Keratinocyte (primary cell): ENCODE measurements at regions not wholly inside any gene's neighbourhood (a gene's known extent, or its start where the extent isn't known, plus 50 kb on each side); places are given as distances from the start of the nearest gene placed in this dataset.

Experiments
- CTCF ChIP-seq, 3 experiments: IDR thresholded peaks in 1 of 3; conservative IDR thresholded peaks in 1 of 3; optimal IDR thresholded peaks in 1 of 3; 2 replicates in 2 of 3; 3 replicates in 1 of 3; pipeline versions ENCODE3 to v1.5.1; 2011; ENCODE audit warnings: low read length in 3 of 3, mild to moderate bottlenecking in 3 of 3, moderate library complexity in 2 of 3, control low read depth in 1 of 3, inconsistent platforms in 1 of 3; ENCODE audit not compliant: insufficient read depth in 2 of 3; ENCODE audit errors: extremely low read depth in 1 of 3
- EZH2 ChIP-seq: IDR thresholded peaks from one replicate; pipeline ENCODE4 v1.6.1; 2012; ENCODE audit warnings: inconsistent platforms, mild to moderate bottlenecking, low read length, moderate library complexity

DNA sequence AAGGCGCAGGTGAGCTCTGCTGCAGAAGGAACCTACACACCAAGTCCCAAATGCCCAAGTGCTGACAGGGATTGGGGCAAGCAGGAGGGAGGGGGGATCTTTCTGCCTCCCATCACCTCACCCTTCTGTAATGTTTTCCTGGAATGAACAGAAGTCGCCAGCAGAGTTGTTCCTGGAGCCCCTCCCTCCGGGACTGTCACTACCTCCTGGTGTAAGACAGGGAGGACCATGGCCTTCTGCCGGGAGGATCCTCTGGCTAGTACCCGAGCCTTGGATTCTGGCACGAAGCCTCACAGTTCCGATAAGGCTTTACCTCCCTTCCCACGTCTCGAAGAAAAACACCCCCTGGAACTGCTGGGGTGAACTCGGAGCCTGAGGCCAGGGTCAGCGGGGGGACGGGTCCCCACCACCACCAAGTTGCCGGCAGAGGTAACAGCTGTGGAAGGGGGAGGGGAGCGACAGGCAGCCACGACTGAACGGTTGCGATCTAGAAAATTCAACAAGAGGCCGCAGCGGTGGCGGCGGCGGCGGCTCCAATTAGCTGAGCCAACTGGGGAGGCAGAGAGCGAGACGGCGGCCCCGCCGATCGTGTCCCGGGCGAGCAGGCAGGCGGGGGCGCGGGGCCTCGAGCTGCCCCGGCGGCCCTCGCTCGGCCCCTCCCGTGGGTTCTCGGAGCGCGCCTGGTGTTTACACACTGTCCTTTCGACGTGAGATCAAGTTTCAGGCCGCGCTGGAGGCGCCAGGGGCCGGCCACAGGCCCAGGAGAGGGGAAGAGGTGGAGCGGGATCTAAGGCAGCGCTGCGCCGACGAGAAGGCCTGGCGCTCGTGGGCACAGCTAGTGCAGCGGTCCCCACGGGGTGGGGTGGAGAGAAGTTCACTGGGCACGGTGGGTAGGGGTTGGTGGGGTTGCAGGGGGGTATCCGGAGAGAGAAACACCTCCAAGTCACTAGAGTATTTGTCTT lies 53.7 kb upstream of the BCOR start:
- TF ChIP-seq CTCF (optimal IDR thresholded peaks at IDR 0.05 in 1 of 3, IDR thresholded peaks at IDR 0.05 in 1 of 3, conservative IDR thresholded peaks at IDR 0.05 in 1 of 3; ENCODE audit: extremely low read depth in 1 of 3, insufficient read depth in 2 of 3, low read length in 3 of 3) (no peak), EZH2 (no peak)
